IPS-NIHi11 (cell line): ENCODE measurements at regions not wholly inside any gene's neighbourhood (a gene's known extent, or its start where the extent isn't known, plus 50 kb on each side); places are given as distances from the start of the nearest gene placed in this dataset.
A peak's percentile ranks its signal among the peaks of the same experiment; 100 is the strongest.

Experiments
- DNase-seq: peaks from one replicate; pipeline ENCODE4 v3.0.0; 2012; ENCODE audit warnings: mixed read lengths, low spot score

- DNase-seq: no peak
Observed at GRCh38 chr4:107164962-107165475, 128.9 kb upstream of the DKK2 start.

GRCh38 chr4:107156443-107156842 lies 120.3 kb upstream of the DKK2 start:
- DNase-seq: no peak

- DNase-seq: no peak
Observed at GRCh38 chr4:107155366-107155765, 119.3 kb upstream of the DKK2 start.

- no peak for DNase-seq
Observed at GRCh38 chr4:107153956-107154355, 117.8 kb upstream of the DKK2 start.

GRCh38 chr4:107153228-107153627 lies 117.1 kb upstream of the DKK2 start:
- DNase-seq: peak; percentile 57

GRCh38 chr4:107151173-107151572 lies 115.1 kb upstream of the DKK2 start:
- DNase-seq: no peak

- DNase-seq: peak; percentile 9
Observed at GRCh38 chr4:107148904-107149303, 112.8 kb upstream of the DKK2 start.

- no peak for DNase-seq
Observed at GRCh38 chr4:107147873-107148272, 111.8 kb upstream of the DKK2 start.

GRCh38 chr4:107138433-107138832 lies 102.3 kb upstream of the DKK2 start:
- no peak for DNase-seq

- DNase-seq: no peak
Observed at GRCh38 chr4:107133965-107134653, 98.0 kb upstream of the DKK2 start.

- DNase-seq: no peak
Observed at GRCh38 chr4:107131295-107131694, 95.2 kb upstream of the DKK2 start.

GRCh38 chr4:107130157-107130556 lies 94.0 kb upstream of the DKK2 start:
- no peak for DNase-seq

GRCh38 chr4:107129611-107130010 lies 93.5 kb upstream of the DKK2 start:
- no peak for DNase-seq

GRCh38 chr4:107129076-107129475 lies 93.0 kb upstream of the DKK2 start:
- no peak for DNase-seq

- no peak for DNase-seq
Observed at GRCh38 chr4:107128116-107128515, 92.0 kb upstream of the DKK2 start.

GRCh38 chr4:107125496-107125895 lies 89.4 kb upstream of the DKK2 start:
- DNase-seq: no peak

GRCh38 chr4:107122736-107123135 lies 86.6 kb upstream of the DKK2 start:
- no peak for DNase-seq

GRCh38 chr4:107120661-107121060 lies 84.5 kb upstream of the DKK2 start:
- DNase-seq: peak; percentile 33

- DNase-seq: no peak
Observed at GRCh38 chr4:107117726-107118125, 81.6 kb upstream of the DKK2 start.

GRCh38 chr4:107115185-107115847 lies 79.2 kb upstream of the DKK2 start:
- DNase-seq: no peak

- DNase-seq: no peak
Observed at GRCh38 chr4:107114059-107114458, 77.9 kb upstream of the DKK2 start.

GRCh38 chr4:107098401-107098800 lies 62.3 kb upstream of the DKK2 start:
- no peak for DNase-seq

GRCh38 chr4:107094976-107095375 lies 58.9 kb upstream of the DKK2 start:
- DNase-seq: no peak

- peak; percentile 31 for DNase-seq
Observed at GRCh38 chr4:107094332-107094731, 58.2 kb upstream of the DKK2 start.
